Aorta (tissue), 5 donors: ENCODE measurements at regions not wholly inside any gene's neighbourhood (a gene's known extent, or its start where the extent isn't known, plus 50 kb on each side); places are given as distances from the start of the nearest gene placed in this dataset.

Experiments used
- ATAC-seq: fragments of 200-7000 bp; cut with Tn5 transposase; one replicate; pipeline ENCODE4 v1.9.1; 2022; ENCODE audit warnings: moderate library complexity; ENCODE audit not compliant: low FRiP score
- DNase-seq, 2 donors: peaks; one replicate each; pipeline ENCODE4 v3.0.0-alpha.2; 2020
- H3K27ac ChIP-seq, 2 donors: one replicate each; pipeline ENCODE4 v1.5.1; 2013; ENCODE audit warnings: low read length in 2 of 2, mild to moderate bottlenecking in 2 of 2, moderate library complexity in 2 of 2, control low read depth in 1 of 2, inconsistent platforms in 1 of 2, low read depth in 1 of 2
- H3K27me3 ChIP-seq, 2 donors: one replicate each; pipeline ENCODE4 v1.6.1; 2013; ENCODE audit warnings: control low read depth in 1 of 2, low read length in 1 of 2, mild to moderate bottlenecking in 1 of 2, moderate library complexity in 1 of 2; ENCODE audit not compliant: insufficient read depth in 2 of 2, control insufficient read depth in 1 of 2
- H3K36me3 ChIP-seq, 2 donors: one replicate each; pipeline ENCODE4 v1.6.1; 2013; ENCODE audit warnings: control low read depth in 1 of 2, low read length in 1 of 2, mild to moderate bottlenecking in 1 of 2; ENCODE audit not compliant: insufficient read depth in 2 of 2, control insufficient read depth in 1 of 2
- H3K4me1 ChIP-seq, 2 donors: one replicate each; pipeline ENCODE4 v1.6.1; 2013; ENCODE audit warnings: low read length in 2 of 2, control low read depth in 1 of 2, mild to moderate bottlenecking in 1 of 2, moderate library complexity in 1 of 2; ENCODE audit not compliant: insufficient read depth in 2 of 2, control insufficient read depth in 1 of 2
- H3K4me3 ChIP-seq, 2 donors: one replicate each; pipeline ENCODE4 v1.5.1; 2013; ENCODE audit warnings: low read length in 2 of 2, control low read depth in 1 of 2, mild to moderate bottlenecking in 1 of 2
- H3K9me3 ChIP-seq: one replicate; pipeline ENCODE4 v1.6.1; 2013; ENCODE audit warnings: mild to moderate bottlenecking, low read length; ENCODE audit not compliant: control insufficient read depth
- WGBS, 2 donors: extraction: QIAGEN DNeasy Blood & Tissue Kit; methylation state at CpG; one replicate each; pipeline ENCODE4 v1.1.7; 2013; 5-methylcytosine and 5-hydroxymethylcytosine counted together
- intact Hi-C, 2 donors: fragments of 100-400 bp; cut with DNase I; formaldehyde crosslinking; loops; one replicate each; pipeline versions ENCODE4 v1.14.2 to v1.15.0; 2022
- donor health status: healthy with polysubstance abuse.
- donor health status: Bipolar disorder and iron deficiency.
- donor health status: DM: no; HTN: no; CAD: no.
- donor health status: DM: no; HTN: no; CAD: no.
- donor health status: DM: yes; HTN: yes; CAD: no.

DNA sequence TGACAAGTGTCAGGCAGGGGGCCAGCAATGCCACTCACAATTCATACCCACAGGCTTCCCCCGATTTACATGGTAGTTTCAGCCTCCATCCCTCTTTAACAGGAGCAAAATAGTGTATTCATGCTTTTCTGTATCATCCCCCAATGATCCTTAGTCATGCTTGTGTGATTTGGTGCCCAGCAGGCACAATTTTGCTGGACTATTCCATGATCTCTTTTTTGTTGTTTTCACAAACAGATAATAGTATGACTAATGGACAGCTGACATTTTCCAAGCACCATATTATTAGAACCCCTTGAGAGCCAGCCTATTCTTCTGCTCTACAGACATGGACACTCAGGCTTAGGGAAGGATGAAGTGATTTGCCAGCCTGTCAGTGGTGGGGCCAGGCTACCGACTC lies 128.2 kb upstream of the RIPOR2 start:
- Histone ChIP-seq H3K4me1 (no peaks in the 10 kb centered on the region), H3K27me3 (peaks cover 0 to 2% of the 10 kb centered on the region in 2 donors), H3K27ac (no peak overlapping the region), H3K36me3 (no peaks in the 10 kb centered on the region), H3K4me3 (no peak overlapping the region), H3K9me3 (peaks cover 1% of the 10 kb centered on the region)
- WGBS, 2 donors = 82 to 93% methylated on average over 2 of the region's 2 CpGs
- ATAC-seq = no peak
- no peak for DNase-seq
- intact Hi-C loops = no loop called here

DNA sequence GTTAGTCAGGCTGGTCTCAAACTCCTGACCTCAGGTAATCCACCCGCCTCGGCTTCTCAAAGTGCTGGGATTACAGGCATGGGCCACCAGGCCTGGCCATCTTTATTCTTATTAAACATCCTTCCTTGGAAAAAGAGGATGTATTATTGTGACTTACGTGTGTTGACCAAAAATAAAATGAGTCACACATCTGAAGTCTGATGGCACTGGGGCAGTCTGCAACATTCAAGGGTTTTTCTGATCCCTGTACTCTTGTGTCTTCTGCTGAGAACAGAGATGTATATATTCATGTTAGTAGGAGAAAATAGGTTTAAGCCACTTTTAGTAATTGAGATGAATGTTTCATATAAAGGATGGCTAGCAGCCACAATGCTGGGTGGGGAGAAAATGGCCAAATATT lies 129.9 kb upstream of the RIPOR2 start:
- Histone ChIP-seq H3K4me1 (no peaks in the 10 kb centered on the region), H3K36me3 (no peaks in the 10 kb centered on the region), H3K9me3 (no peaks in the 10 kb centered on the region), H3K27me3 (no peaks in the 10 kb centered on the region), H3K27ac (no peak overlapping the region), H3K4me3 (no peak overlapping the region)
- 91 to 92% methylated on average over 3 of the region's 3 CpGs for WGBS, 2 donors
- intact Hi-C loops = no loop called here
- DNase-seq (no peak), ATAC-seq (no peak)

DNA sequence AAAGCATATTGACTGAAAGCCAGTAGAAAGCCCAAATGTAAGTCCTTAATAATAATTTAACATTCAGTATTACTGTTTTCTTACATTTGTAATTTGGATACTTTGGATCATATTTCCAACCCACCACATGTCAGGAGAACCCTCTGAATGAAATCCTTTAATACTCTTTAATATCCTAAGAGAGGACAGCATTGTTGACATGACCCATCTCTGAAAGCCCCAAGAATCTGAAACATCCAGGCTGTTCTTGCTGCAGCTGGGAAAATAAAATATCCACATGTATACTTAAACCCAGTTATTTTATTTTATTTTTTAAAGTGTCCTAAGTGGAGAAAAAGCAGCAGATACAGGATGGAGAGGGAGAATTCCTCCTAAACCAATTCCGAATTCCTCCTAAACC lies 130.8 kb upstream of the RIPOR2 start:
- Histone ChIP-seq H3K4me1 (no peaks in the 10 kb centered on the region), H3K27ac (no peak overlapping the region), H3K27me3 (no peaks in the 10 kb centered on the region), H3K9me3 (no peaks in the 10 kb centered on the region), H3K4me3 (no peak overlapping the region), H3K36me3 (no peaks in the 10 kb centered on the region)
- 83 to 100% methylated on average over 1 of the region's 1 CpG for WGBS, 2 donors
- DNase-seq = no peak
- ATAC-seq = no peak
- intact Hi-C loops = no loop called here

DNA sequence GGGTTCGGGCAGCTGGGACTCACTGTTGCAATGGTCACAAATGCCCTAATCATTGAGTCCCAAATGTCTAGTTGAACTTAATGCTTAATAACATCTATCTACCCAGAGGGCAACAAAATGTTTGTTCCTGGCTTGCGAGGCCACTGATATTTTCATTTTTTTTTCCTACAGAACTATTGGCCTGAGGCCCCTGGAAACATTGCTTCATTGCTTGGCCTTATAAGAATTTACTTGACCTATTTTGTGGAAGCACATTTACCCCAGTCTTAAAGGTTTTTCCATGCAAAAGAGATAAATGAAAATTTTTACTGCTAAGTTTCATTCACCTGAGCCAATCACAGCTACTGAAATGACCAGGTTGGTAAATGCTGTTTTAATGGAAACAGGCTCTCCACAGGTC lies 133.1 kb upstream of the RIPOR2 start:
- peak; percentile 33 for ATAC-seq
- H3K27ac ChIP-seq = no peak overlapping the region
- WGBS, 2 donors = 55 to 68% methylated on average over 2 of the region's 2 CpGs
- no peak for DNase-seq
- H3K27me3 ChIP-seq = no peaks in the 10 kb centered on the region
- no peak overlapping the region for H3K4me3 ChIP-seq
- no peaks in the 10 kb centered on the region for H3K36me3 ChIP-seq
- H3K4me1 ChIP-seq = no peaks in the 10 kb centered on the region
- intact Hi-C loops = no loop called here
- no peaks in the 10 kb centered on the region for H3K9me3 ChIP-seq

DNA sequence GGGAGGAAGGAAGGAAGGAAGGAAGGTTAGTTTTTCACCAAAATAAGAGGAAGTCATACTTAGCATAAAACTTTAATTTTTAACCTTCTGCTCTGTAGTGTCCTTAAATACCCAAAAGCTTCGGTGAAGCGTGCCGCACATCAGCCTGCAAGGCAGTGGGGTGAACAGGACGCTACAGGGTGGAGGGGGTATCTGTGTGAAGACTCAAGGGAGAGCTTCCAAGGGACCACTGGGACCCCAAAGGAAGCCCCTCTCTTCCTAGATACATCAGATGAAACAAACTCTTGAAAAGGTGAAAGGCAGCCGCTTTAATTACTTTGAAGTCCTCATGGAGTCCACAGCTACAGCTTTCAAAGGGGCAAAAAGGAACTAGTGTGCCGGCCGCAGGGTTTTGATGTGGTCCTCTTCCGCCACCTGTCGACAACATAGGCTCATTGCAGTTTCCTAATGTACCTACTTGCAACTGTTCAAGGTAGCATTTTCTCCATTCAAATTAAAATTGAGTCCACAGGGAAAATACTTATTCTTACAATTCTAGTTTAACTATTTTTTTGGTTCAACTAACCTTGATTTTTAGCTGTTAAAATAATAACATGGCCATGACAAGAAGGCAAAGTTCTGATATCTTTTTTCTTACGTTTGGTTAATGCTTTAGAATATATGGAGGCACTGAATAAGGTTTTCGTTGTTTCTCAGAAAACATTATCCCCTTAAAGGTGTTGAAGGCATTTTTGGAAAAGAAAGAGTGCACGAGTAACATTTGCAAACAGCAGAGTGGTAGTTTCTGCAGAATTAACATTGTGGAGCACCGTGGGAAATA lies 135.0 kb upstream of the RIPOR2 start:
- no peaks in the 10 kb centered on the region for H3K9me3 ChIP-seq
- intact Hi-C loops = loop anchor here (2.0 to 10.0 kb wide), 3 partner anchors 216 to 488 kb away; no protein-coding TSS in a partner anchor
- no peaks in the 10 kb centered on the region for H3K27me3 ChIP-seq
- no peak overlapping the region for H3K4me3 ChIP-seq
- 40 to 41% methylated on average over 13 of the region's 13 CpGs for WGBS, 2 donors
- ATAC-seq (peak; percentile 93), DNase-seq (peak; percentile 78 to 84)
- H3K4me1 ChIP-seq = no peaks in the 10 kb centered on the region
- no peaks in the 10 kb centered on the region for H3K36me3 ChIP-seq
- H3K27ac ChIP-seq = no peak overlapping the region

DNA sequence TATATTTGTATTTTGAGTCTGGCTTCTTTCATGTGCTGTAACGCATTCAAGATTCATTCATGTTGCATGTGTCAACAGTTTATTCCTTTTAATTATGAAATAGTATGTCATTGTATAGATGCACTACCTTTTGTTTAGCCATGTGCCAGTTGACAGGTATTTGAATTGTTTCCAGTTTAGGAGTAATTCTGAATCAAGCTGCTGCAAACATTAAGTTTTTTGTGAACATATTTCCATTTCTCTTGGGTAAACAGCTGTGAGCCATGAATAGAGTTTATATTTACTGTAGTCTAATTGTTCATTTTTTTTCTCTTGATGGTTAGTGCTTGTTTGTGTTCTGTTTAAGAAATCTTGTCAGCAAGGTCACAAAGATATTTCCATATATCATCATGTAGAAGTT lies 142.4 kb upstream of the RIPOR2 start:
- Histone ChIP-seq H3K9me3 (no peaks in the 10 kb centered on the region), H3K27ac (no peak overlapping the region), H3K36me3 (peaks cover 0 to 5% of the 10 kb centered on the region in 2 donors), H3K4me3 (no peak overlapping the region), H3K27me3 (no peaks in the 10 kb centered on the region), H3K4me1 (no peaks in the 10 kb centered on the region)
- ATAC-seq (no peak), DNase-seq (no peak)
- intact Hi-C loops = loop anchor here in 1 of 2 donors (10.0 kb wide), 1 partner anchor 493 kb away; no protein-coding TSS in a partner anchor
- 93 to 100% methylated on average over 1 of the region's 1 CpG for WGBS, 2 donors

DNA sequence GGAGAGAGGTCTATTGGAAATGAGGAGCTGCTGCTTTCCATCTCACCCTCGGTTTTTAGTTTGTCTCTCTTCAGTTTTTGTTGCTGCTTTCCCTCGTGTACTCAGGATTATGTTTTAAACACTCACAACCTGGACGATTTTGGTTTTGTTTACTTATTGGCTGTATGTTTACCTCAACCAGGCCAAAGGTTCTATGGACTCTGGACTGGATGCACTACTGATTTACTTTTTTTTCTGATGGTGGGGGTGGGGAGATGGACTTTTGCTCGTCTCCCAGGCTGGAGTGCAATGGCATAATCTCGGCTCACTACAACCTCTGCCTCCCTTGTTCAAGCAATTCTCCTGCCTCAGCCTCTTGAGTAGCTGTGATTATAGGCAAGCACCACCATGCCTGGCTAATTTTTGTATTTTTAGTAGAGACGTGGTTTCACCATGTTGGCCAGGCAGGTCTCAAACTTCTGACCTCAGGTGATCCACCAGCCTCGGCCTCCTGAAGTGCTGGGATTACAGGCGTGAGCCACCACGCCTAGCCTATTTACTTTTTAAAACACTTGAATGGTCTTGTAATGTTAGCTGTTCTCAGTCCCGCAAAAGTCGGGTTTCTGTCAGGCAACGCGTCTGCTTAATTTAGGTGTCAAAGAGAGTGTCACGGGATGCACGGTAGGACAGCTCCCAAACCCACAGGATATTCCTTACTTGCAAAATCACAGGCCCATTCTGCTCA lies 148.2 kb upstream of the RIPOR2 start:
- DNase-seq (no peak), ATAC-seq (no peak)
- intact Hi-C loops = no loop called here
- Histone ChIP-seq H3K4me3 (no peak overlapping the region), H3K36me3 (peaks cover 2 to 20% of the 10 kb centered on the region in 2 donors), H3K27ac (no peak overlapping the region), H3K4me1 (no peaks in the 10 kb centered on the region), H3K27me3 (no peaks in the 10 kb centered on the region), H3K9me3 (no peaks in the 10 kb centered on the region)
- 89% methylated on average over 15 of the region's 15 CpGs for WGBS, 2 donors

DNA sequence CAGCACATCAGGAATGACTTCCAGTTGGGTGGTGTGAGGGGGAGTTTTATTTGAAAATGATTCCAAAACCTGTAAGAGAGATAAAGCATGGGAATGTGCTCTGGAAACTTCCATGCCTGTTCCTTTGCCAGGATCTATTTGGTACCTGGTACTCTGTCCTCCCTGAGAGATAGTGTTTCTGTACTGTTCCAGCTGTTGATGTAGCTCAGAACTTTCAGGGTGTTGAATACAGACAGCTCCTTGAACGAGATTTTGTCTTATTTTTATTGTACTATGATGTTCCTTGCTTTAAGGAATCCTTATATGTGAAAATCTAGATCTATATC lies 148.7 kb upstream of the RIPOR2 start:
- no peak for DNase-seq
- Histone ChIP-seq H3K4me1 (no peaks in the 10 kb centered on the region), H3K27me3 (no peaks in the 10 kb centered on the region), H3K4me3 (no peak overlapping the region), H3K9me3 (no peaks in the 10 kb centered on the region), H3K36me3 (peaks cover 2 to 20% of the 10 kb centered on the region in 2 donors), H3K27ac (no peak overlapping the region)
- WGBS, 2 donors = 78 to 81% methylated on average over 1 of the region's 1 CpG
- intact Hi-C loops = no loop called here
- ATAC-seq = no peak

DNA sequence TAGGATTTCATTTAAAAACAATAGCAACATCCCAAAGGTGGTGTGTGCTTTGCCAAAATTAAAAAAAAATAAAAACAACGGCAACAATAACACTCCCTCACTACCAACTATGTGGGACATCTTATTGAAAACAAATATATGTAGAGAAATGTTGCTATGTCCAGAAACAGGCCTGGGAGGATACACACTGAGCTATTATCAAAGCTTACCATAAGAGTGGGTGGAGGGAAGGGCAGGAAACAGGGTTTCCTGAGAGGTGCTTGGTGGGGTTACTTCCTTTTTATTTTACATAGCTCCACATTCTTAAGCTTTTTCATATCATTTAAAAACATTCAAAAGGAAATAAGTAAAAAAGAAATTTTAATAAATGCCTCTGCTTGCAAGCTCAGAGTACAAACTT lies 150.0 kb upstream of the RIPOR2 start:
- intact Hi-C loops = no loop called here
- Histone ChIP-seq H3K4me1 (no peaks in the 10 kb centered on the region), H3K36me3 (peaks cover 2 to 20% of the 10 kb centered on the region in 2 donors), H3K9me3 (no peaks in the 10 kb centered on the region), H3K4me3 (no peak overlapping the region), H3K27ac (no peak overlapping the region), H3K27me3 (no peaks in the 10 kb centered on the region)
- no peak for DNase-seq
- 19 to 63% methylated on average over 1 of the region's 1 CpG for WGBS, 2 donors
- peak; percentile 65 for ATAC-seq
